ENCODE measurements at regions not wholly inside any gene's neighbourhood (a gene's known extent, or its start where the extent isn't known, plus 50 kb on each side); places are given as distances from the start of the nearest gene placed in this dataset.

- Histone ChIP-seq H3F3A (ENCODE audit: low read depth) (no peaks in the 10 kb centered on the region), H3K4me2 (no peak overlapping the region), H3K9me3 (ENCODE audit: low read depth) (no peaks in the 10 kb centered on the region), H3K27ac (no peak overlapping the region), H3K79me2 (ENCODE audit: low read depth) (no peaks in the 10 kb centered on the region), H3K9ac (no peak overlapping the region), H3K4me1 (no peaks in the 10 kb centered on the region), H3K36me3 (no peaks in the 10 kb centered on the region), H3K4me3 (no peak overlapping the region), H2AFZ (replicated peaks) (no peak overlapping the region), H3K27me3 (no peaks in the 10 kb centered on the region), H4K20me1 (ENCODE audit: low read depth) (no peaks in the 10 kb centered on the region)
- Mint-ChIP-seq H3K4me3 (no peak overlapping the region), H3K9me3 (no peaks in the 10 kb centered on the region), H3K27ac (no peak overlapping the region), H3K27me3 (ENCODE audit: insufficient read depth, low read depth) (no peaks in the 10 kb centered on the region), H3K4me1 (no peaks in the 10 kb centered on the region), H3K36me3 (no peaks in the 10 kb centered on the region)
- TF ChIP-seq EZH2phosphoT487 (IDR thresholded peaks at IDR 0.05) (no peak), EZH2 (IDR thresholded peaks at IDR 0.05) (no peak)
- TF ChIP-seq, protein P1, sequence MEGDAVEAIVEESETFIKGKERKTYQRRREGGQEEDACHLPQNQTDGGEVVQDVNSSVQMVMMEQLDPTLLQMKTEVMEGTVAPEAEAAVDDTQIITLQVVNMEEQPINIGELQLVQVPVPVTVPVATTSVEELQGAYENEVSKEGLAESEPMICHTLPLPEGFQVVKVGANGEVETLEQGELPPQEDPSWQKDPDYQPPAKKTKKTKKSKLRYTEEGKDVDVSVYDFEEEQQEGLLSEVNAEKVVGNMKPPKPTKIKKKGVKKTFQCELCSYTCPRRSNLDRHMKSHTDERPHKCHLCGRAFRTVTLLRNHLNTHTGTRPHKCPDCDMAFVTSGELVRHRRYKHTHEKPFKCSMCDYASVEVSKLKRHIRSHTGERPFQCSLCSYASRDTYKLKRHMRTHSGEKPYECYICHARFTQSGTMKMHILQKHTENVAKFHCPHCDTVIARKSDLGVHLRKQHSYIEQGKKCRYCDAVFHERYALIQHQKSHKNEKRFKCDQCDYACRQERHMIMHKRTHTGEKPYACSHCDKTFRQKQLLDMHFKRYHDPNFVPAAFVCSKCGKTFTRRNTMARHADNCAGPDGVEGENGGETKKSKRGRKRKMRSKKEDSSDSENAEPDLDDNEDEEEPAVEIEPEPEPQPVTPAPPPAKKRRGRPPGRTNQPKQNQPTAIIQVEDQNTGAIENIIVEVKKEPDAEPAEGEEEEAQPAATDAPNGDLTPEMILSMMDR (IDR thresholded peaks at IDR 0.05), result no peak
- no peak for DNase-seq (ENCODE audit: low spot score)
Observed at GRCh38 chr2:56933976-56934375, 750.2 kb downstream of the CCDC85A start.

DNA sequence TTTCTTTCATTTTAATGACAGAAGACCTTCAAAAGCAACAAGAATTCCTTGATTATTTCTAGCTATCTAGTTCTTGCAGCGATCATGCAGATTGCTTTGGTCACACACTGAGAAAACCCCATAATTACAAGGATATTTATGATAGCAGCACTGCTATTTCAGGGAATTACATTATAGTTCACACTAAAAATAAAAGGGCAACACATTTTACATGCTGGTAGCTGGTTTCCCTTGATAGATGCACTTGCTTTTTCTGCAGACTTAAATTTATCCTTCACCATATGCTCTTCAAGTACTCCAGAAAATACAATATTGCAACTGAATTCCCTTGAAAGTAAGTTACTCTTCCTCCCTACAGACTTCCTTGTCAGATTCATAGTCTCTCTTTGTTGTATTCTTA is 751.1 kb downstream of the CCDC85A start:
- Mint-ChIP-seq H3K27me3 (ENCODE audit: insufficient read depth, low read depth) (no peaks in the 10 kb centered on the region), H3K27ac (no peak overlapping the region), H3K9me3 (no peaks in the 10 kb centered on the region), H3K4me1 (no peaks in the 10 kb centered on the region), H3K36me3 (no peaks in the 10 kb centered on the region), H3K4me3 (no peak overlapping the region)
- H3K79me2 ChIP-seq (ENCODE audit: low read depth), result no peaks in the 10 kb centered on the region
- no peaks in the 10 kb centered on the region for H3F3A ChIP-seq (ENCODE audit: low read depth)
- H3K27ac ChIP-seq, result no peak overlapping the region
- no peaks in the 10 kb centered on the region for H4K20me1 ChIP-seq (ENCODE audit: low read depth)
- H2AFZ ChIP-seq (replicated peaks), result no peak overlapping the region
- DNase-seq (ENCODE audit: low spot score), result no peak
- no peaks in the 10 kb centered on the region for H3K4me1 ChIP-seq
- H3K9me3 ChIP-seq (ENCODE audit: low read depth), result no peaks in the 10 kb centered on the region
- H3K4me2 ChIP-seq, result no peak overlapping the region
- no peak overlapping the region for H3K4me3 ChIP-seq
- no peaks in the 10 kb centered on the region for H3K36me3 ChIP-seq
- H3K9ac ChIP-seq, result no peak overlapping the region
- H3K27me3 ChIP-seq, result no peaks in the 10 kb centered on the region
- TF ChIP-seq, protein P1 (IDR thresholded peaks at IDR 0.05), result no peak
- TF ChIP-seq EZH2phosphoT487 (IDR thresholded peaks at IDR 0.05) (no peak), EZH2 (IDR thresholded peaks at IDR 0.05) (no peak)

DNA sequence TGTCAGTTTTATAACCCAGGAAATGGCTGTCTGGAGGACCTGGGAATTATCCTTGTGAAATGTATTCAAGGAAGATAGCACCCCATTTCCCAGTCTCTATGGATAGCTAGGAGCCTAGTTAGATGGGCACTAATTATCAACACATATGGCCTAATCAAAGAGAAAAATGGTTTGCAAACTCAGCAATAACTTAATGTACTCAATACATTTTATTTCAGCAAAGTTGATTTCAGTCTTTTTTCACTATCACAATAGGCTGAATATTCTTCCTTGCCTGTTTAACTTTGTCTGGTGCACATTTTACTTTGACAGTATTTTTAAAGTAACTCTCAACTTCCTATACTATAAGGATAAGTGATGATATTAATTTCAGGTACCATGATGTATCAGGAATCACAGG is 756.3 kb downstream of the CCDC85A start:
- no peaks in the 10 kb centered on the region for H3K27me3 Mint-ChIP-seq (ENCODE audit: insufficient read depth, low read depth)
- no peaks in the 10 kb centered on the region for H3K9me3 ChIP-seq (ENCODE audit: low read depth)
- H3K4me3 ChIP-seq, result no peak overlapping the region
- no peaks in the 10 kb centered on the region for H3K79me2 ChIP-seq (ENCODE audit: low read depth)
- H3K27me3 ChIP-seq, result no peaks in the 10 kb centered on the region
- H3K27ac ChIP-seq, result no peak overlapping the region
- H3K4me1 Mint-ChIP-seq, result no peaks in the 10 kb centered on the region
- no peak overlapping the region for H3K4me2 ChIP-seq
- no peak overlapping the region for H3K9ac ChIP-seq
- H3K4me3 Mint-ChIP-seq, result no peak overlapping the region
- DNase-seq (ENCODE audit: low spot score), result no peak
- no peaks in the 10 kb centered on the region for H4K20me1 ChIP-seq (ENCODE audit: low read depth)
- no peaks in the 10 kb centered on the region for H3K9me3 Mint-ChIP-seq
- H3K36me3 ChIP-seq, result no peaks in the 10 kb centered on the region
- no peak overlapping the region for H2AFZ ChIP-seq (replicated peaks)
- H3K27ac Mint-ChIP-seq, result no peak overlapping the region
- no peaks in the 10 kb centered on the region for H3K4me1 ChIP-seq
- H3F3A ChIP-seq (ENCODE audit: low read depth), result no peaks in the 10 kb centered on the region
- H3K36me3 Mint-ChIP-seq, result no peaks in the 10 kb centered on the region
- TF ChIP-seq EZH2 (IDR thresholded peaks at IDR 0.05) (no peak), EZH2phosphoT487 (IDR thresholded peaks at IDR 0.05) (no peak)
- TF ChIP-seq, protein P1 (IDR thresholded peaks at IDR 0.05), result no peak

- no peak overlapping the region for H3K27ac ChIP-seq
- Mint-ChIP-seq H3K36me3 (no peaks in the 10 kb centered on the region), H3K27ac (no peak overlapping the region), H3K4me1 (no peaks in the 10 kb centered on the region), H3K9me3 (no peaks in the 10 kb centered on the region), H3K4me3 (no peak overlapping the region), H3K27me3 (ENCODE audit: insufficient read depth, low read depth) (no peaks in the 10 kb centered on the region)
- no peak for DNase-seq (ENCODE audit: low spot score)
- no peaks in the 10 kb centered on the region for H3K9me3 ChIP-seq (ENCODE audit: low read depth)
- no peaks in the 10 kb centered on the region for H3F3A ChIP-seq (ENCODE audit: low read depth)
- H2AFZ ChIP-seq (replicated peaks), result no peak overlapping the region
- no peaks in the 10 kb centered on the region for H3K79me2 ChIP-seq (ENCODE audit: low read depth)
- no peak overlapping the region for H3K4me3 ChIP-seq
- H3K27me3 ChIP-seq, result no peaks in the 10 kb centered on the region
- TF ChIP-seq EZH2phosphoT487 (IDR thresholded peaks at IDR 0.05), result no peak
- no peak for TF ChIP-seq EZH2 (IDR thresholded peaks at IDR 0.05)
- TF ChIP-seq, protein P1 (IDR thresholded peaks at IDR 0.05), result no peak
- no peaks in the 10 kb centered on the region for H4K20me1 ChIP-seq (ENCODE audit: low read depth)
- no peaks in the 10 kb centered on the region for H3K36me3 ChIP-seq
- H3K9ac ChIP-seq, result no peak overlapping the region
- H3K4me2 ChIP-seq, result no peak overlapping the region
- H3K4me1 ChIP-seq, result no peaks in the 10 kb centered on the region
Observed at GRCh38 chr2:56952871-56953270, 769.1 kb downstream of the CCDC85A start.
